ENCODE measurements at regions not wholly inside any gene's neighbourhood (a gene's known extent, or its start where the extent isn't known, plus 50 kb on each side); places are given as distances from the start of the nearest gene placed in this dataset.
A peak's percentile ranks its signal among the peaks of the same experiment; 100 is the strongest.

DNA sequence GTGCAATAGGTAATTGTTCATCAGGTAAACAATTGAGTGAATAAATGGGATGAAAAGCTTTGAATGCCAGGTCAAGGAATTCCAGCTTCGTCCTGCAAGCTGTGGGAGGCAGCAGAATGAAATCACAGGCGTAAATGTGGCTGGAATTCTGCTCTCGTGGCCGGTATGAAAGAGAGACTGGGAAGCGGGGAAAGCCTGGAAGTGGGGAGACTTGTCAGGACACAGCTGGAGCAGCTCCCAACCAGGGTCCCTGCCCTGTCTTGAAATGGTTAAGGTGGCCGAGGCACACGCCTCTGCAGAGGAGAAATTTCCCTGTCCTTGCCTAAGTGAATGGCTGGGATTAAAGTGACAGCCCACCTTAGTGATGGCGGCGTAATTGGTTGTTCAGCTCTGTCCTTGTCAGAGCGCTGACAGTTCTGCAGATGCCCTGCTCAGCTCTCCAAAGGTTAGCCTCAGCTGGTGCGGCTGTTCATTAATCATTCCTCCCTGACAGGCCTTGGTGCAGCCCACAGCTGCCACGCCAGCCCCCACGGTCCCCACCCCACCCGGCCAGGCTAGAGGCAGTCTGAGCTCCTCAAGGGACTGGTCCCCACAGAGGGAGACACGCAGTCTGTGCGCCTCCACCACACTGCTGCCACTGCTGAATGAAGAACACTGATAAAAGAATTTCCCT is 398.3 kb upstream of the POU3F1 start (continued):
- TF ChIP-seq, protein P1, sequence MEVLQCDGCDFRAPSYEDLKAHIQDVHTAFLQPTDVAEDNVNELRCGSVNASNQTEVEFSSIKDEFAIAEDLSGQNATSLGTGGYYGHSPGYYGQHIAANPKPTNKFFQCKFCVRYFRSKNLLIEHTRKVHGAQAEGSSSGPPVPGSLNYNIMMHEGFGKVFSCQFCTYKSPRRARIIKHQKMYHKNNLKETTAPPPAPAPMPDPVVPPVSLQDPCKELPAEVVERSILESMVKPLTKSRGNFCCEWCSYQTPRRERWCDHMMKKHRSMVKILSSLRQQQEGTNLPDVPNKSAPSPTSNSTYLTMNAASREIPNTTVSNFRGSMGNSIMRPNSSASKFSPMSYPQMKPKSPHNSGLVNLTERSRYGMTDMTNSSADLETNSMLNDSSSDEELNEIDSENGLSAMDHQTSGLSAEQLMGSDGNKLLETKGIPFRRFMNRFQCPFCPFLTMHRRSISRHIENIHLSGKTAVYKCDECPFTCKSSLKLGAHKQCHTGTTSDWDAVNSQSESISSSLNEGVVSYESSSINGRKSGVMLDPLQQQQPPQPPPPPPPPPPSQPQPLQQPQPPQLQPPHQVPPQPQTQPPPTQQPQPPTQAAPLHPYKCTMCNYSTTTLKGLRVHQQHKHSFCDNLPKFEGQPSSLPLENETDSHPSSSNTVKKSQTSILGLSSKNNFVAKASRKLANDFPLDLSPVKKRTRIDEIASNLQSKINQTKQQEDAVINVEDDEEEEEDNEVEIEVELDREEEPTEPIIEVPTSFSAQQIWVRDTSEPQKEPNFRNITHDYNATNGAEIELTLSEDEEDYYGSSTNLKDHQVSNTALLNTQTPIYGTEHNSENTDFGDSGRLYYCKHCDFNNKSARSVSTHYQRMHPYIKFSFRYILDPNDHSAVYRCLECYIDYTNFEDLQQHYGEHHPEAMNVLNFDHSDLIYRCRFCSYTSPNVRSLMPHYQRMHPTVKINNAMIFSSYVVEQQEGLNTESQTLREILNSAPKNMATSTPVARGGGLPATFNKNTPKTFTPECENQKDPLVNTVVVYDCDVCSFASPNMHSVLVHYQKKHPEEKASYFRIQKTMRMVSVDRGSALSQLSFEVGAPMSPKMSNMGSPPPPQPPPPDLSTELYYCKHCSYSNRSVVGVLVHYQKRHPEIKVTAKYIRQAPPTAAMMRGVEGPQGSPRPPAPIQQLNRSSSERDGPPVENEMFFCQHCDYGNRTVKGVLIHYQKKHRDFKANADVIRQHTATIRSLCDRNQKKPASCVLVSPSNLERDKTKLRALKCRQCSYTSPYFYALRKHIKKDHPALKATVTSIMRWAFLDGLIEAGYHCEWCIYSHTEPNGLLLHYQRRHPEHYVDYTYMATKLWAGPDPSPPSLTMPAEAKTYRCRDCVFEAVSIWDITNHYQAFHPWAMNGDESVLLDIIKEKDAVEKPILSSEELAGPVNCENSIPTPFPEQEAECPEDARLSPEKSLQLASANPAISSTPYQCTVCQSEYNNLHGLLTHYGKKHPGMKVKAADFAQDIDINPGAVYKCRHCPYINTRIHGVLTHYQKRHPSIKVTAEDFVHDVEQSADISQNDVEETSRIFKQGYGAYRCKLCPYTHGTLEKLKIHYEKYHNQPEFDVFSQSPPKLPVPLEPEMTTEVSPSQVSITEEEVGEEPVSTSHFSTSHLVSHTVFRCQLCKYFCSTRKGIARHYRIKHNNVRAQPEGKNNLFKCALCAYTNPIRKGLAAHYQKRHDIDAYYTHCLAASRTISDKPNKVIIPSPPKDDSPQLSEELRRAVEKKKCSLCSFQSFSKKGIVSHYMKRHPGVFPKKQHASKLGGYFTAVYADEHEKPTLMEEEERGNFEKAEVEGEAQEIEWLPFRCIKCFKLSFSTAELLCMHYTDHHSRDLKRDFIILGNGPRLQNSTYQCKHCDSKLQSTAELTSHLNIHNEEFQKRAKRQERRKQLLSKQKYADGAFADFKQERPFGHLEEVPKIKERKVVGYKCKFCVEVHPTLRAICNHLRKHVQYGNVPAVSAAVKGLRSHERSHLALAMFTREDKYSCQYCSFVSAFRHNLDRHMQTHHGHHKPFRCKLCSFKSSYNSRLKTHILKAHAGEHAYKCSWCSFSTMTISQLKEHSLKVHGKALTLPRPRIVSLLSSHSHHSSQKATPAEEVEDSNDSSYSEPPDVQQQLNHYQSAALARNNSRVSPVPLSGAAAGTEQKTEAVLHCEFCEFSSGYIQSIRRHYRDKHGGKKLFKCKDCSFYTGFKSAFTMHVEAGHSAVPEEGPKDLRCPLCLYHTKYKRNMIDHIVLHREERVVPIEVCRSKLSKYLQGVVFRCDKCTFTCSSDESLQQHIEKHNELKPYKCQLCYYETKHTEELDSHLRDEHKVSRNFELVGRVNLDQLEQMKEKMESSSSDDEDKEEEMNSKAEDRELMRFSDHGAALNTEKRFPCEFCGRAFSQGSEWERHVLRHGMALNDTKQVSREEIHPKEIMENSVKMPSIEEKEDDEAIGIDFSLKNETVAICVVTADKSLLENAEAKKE (CRISPR knock-in tag; IDR thresholded peaks at IDR 0.05) = no peak
- TF ChIP-seq POLR2AphosphoS5 (IDR thresholded peaks at IDR 0.05; ENCODE audit: low read depth) = no peak
- TF ChIP-seq, protein P2, sequence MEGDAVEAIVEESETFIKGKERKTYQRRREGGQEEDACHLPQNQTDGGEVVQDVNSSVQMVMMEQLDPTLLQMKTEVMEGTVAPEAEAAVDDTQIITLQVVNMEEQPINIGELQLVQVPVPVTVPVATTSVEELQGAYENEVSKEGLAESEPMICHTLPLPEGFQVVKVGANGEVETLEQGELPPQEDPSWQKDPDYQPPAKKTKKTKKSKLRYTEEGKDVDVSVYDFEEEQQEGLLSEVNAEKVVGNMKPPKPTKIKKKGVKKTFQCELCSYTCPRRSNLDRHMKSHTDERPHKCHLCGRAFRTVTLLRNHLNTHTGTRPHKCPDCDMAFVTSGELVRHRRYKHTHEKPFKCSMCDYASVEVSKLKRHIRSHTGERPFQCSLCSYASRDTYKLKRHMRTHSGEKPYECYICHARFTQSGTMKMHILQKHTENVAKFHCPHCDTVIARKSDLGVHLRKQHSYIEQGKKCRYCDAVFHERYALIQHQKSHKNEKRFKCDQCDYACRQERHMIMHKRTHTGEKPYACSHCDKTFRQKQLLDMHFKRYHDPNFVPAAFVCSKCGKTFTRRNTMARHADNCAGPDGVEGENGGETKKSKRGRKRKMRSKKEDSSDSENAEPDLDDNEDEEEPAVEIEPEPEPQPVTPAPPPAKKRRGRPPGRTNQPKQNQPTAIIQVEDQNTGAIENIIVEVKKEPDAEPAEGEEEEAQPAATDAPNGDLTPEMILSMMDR (conservative IDR thresholded peaks at IDR 0.05; ENCODE audit: low read depth in 2 of 2) = no peak
- no peak for TF ChIP-seq JUNB (IDR thresholded peaks at IDR 0.05; ENCODE audit: unreplicated experiment)
- TF ChIP-seq, protein P3, sequence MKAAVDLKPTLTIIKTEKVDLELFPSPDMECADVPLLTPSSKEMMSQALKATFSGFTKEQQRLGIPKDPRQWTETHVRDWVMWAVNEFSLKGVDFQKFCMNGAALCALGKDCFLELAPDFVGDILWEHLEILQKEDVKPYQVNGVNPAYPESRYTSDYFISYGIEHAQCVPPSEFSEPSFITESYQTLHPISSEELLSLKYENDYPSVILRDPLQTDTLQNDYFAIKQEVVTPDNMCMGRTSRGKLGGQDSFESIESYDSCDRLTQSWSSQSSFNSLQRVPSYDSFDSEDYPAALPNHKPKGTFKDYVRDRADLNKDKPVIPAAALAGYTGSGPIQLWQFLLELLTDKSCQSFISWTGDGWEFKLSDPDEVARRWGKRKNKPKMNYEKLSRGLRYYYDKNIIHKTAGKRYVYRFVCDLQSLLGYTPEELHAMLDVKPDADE (IDR thresholded peaks at IDR 0.05) = no peak

DNA sequence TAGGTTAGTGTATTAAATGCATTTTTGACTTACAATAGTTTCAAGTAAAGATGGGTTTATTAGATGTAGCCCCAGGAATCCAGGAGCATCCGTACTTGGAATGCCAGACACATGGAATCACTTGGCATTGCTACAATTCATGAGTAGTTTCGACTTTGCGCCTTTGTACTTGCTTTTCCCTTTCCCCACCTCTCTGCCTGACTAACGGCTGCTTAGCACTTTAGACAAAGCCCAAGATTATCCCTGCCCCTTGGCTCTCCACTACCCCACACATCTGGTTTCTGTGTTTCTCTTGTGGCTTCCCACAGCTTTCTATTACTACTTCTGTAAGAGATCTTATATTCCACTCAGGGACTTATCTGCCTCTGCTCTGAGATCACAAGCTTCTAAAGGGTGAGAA is 397.7 kb upstream of the POU3F1 start:
- H4K20me1 ChIP-seq (replicated peaks; ENCODE audit: insufficient read depth) = no peaks in the 10 kb centered on the region
- Mint-ChIP-seq H3K27me3 (ENCODE audit: insufficient read depth, low read depth, poor library complexity) (peaks cover 3% of the 10 kb centered on the region), H3K36me3 (ENCODE audit: low read depth) (peaks cover 26% of the 10 kb centered on the region), H3K4me1 (peaks cover 13% of the 10 kb centered on the region), H3K9me3 (peaks cover 13% of the 10 kb centered on the region; the same call in 1 of the 3 replicates), H3K4me3 (no peak overlapping the region), H3K27ac (0 out of 2 replicates have a peak overlapping the region, but pooled peaks have one; percentile 11)
- no peaks in the 10 kb centered on the region for H3F3A ChIP-seq (replicated peaks; ENCODE audit: low read depth)
- H3K27ac ChIP-seq (ENCODE audit: low read depth) = no peak overlapping the region; the same call in 1 of the 2 replicates
- H3K79me2 ChIP-seq (replicated peaks; ENCODE audit: insufficient read depth) = no peaks in the 10 kb centered on the region
- peaks cover 1% of the 10 kb centered on the region; the same call in 1 of the 2 replicates for H3K4me1 ChIP-seq (ENCODE audit: insufficient read depth)
- no peaks in the 10 kb centered on the region for H3K36me3 ChIP-seq (ENCODE audit: insufficient read depth)
- H3K4me3 ChIP-seq = no peak overlapping the region
- no peaks in the 10 kb centered on the region for H3K9me2 ChIP-seq (ENCODE audit: insufficient read depth)
- no peaks in the 10 kb centered on the region for H3K27me3 ChIP-seq (ENCODE audit: insufficient read depth)
- H3K4me2 ChIP-seq = no peak overlapping the region
- no peak for DNase-seq (ENCODE audit: low spot score)
- ATAC-seq = no peak
- no peak overlapping the region for H2AFZ ChIP-seq
- TF ChIP-seq ZNF114 (CRISPR knock-in tag; IDR thresholded peaks at IDR 0.05) (no peak), STAT1 (IDR thresholded peaks at IDR 0.05; ENCODE audit: unreplicated experiment) (no peak), EZH2phosphoT487 (IDR thresholded peaks at IDR 0.05; ENCODE audit: unreplicated experiment) (no peak), POLR2AphosphoS5 (IDR thresholded peaks at IDR 0.05; ENCODE audit: low read depth) (no peak)
- TF ChIP-seq, protein P2 (conservative IDR thresholded peaks at IDR 0.05; ENCODE audit: low read depth in 2 of 2) = no peak
- TF ChIP-seq, protein P4, sequence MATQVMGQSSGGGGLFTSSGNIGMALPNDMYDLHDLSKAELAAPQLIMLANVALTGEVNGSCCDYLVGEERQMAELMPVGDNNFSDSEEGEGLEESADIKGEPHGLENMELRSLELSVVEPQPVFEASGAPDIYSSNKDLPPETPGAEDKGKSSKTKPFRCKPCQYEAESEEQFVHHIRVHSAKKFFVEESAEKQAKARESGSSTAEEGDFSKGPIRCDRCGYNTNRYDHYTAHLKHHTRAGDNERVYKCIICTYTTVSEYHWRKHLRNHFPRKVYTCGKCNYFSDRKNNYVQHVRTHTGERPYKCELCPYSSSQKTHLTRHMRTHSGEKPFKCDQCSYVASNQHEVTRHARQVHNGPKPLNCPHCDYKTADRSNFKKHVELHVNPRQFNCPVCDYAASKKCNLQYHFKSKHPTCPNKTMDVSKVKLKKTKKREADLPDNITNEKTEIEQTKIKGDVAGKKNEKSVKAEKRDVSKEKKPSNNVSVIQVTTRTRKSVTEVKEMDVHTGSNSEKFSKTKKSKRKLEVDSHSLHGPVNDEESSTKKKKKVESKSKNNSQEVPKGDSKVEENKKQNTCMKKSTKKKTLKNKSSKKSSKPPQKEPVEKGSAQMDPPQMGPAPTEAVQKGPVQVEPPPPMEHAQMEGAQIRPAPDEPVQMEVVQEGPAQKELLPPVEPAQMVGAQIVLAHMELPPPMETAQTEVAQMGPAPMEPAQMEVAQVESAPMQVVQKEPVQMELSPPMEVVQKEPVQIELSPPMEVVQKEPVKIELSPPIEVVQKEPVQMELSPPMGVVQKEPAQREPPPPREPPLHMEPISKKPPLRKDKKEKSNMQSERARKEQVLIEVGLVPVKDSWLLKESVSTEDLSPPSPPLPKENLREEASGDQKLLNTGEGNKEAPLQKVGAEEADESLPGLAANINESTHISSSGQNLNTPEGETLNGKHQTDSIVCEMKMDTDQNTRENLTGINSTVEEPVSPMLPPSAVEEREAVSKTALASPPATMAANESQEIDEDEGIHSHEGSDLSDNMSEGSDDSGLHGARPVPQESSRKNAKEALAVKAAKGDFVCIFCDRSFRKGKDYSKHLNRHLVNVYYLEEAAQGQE (IDR thresholded peaks at IDR 0.05; ENCODE audit: unreplicated experiment) = no peak

All from GM23338 (cell line).